HepG2 (cell line): ENCODE measurements at regions not wholly inside any gene's neighbourhood (a gene's known extent, or its start where the extent isn't known, plus 50 kb on each side); places are given as distances from the start of the nearest gene placed in this dataset.

Source experiments
- ATAC-seq: fragments of 200-7000 bp; cut with Tn5 transposase; 3 replicates; pipeline ENCODE4 v1.9.1; 2020; ENCODE audit warnings: mild to moderate bottlenecking, moderate library complexity
- BruUV-seq: library from RNA; stranded (reverse); fragments of 400-500 nt; replicated peaks from 2 replicates; lab custom pipeline; 2021; lab: Mats Ljungman, UMichigan
- CTCF ChIA-PET: fragments of 300-600 bp; formaldehyde crosslinking; extraction: SDS; loops from one replicate; lab custom pipeline; 2021; ENCODE audit warnings: low total read pairs, inconsistent platforms, low intra/inter-chr PET ratio; lab: Yijun Ruan, JAX
- POLR2A ChIA-PET: fragments of 350-600 bp; sonication (Branson Sonifier 250); formaldehyde crosslinking; loops from one replicate; lab custom pipeline; 2020; ENCODE audit warnings: antibody characterized with exemption, inconsistent platforms; lab: Yijun Ruan, JAX
- DNase-seq: peaks from one replicate; pipeline ENCODE4 v3.0.0-alpha.2; 2015; ENCODE audit warnings: low spot score
- FAIRE-seq: peaks from 3 replicates; lab custom pipeline; 2011; peaks lifted over from hg19 to GRCh38; lab: Jason Lieb, UNC
- H2AFZ ChIP-seq: one replicate; pipeline ENCODE4 v1.6.1; 2011; ENCODE audit warnings: low read length, inconsistent platforms
- H3K27ac ChIP-seq: fragments of 300-600 bp; 3 replicates; pipeline ENCODE4 v1.8.0; 2011; ENCODE audit warnings: mixed run types, mild to moderate bottlenecking, mixed read lengths, low read length, inconsistent platforms; ENCODE audit not compliant: insufficient read depth; ENCODE audit errors: extremely low read length
- H3K27me3 ChIP-seq, 2 experiments: fragments of 200-600 bp in 1 of 2; 2 replicates in 1 of 2; 3 replicates in 1 of 2; pipeline versions ENCODE4 v1.6.0 to v1.8.0; 2011; ENCODE audit warnings: low read length in 2 of 2, mild to moderate bottlenecking in 2 of 2, moderate library complexity in 2 of 2, inconsistent platforms in 1 of 2; ENCODE audit not compliant: insufficient read depth in 2 of 2, control insufficient read depth in 1 of 2
- H3K36me3 ChIP-seq, 2 experiments: fragments of 200-600 bp in 1 of 2; replicated peaks in 1 of 2; 2 replicates in 1 of 2; 3 replicates in 1 of 2; pipeline versions ENCODE4 v1.5.1 to v1.8.0; 2011; ENCODE audit warnings: low read length in 2 of 2, inconsistent platforms in 1 of 2; ENCODE audit not compliant: insufficient read depth in 2 of 2, control insufficient read depth in 1 of 2
- H3K4me1 ChIP-seq: 2 replicates; pipeline ENCODE4 v1.5.1; 2012; ENCODE audit warnings: low read length, inconsistent platforms; ENCODE audit not compliant: insufficient read depth
- H3K4me2 ChIP-seq: 2 replicates; pipeline ENCODE4 v1.6.0; 2011; ENCODE audit warnings: low read depth, low read length, inconsistent platforms
- H3K4me3 ChIP-seq, 3 experiments: fragments of 200-600 bp in 1 of 3; sonication (generic), shearing (Covaris generic) in 1 of 3; replicated peaks in 1 of 3; 2 replicates each; pipeline ENCODE4 v1.5.1; 2011 to 2016; ENCODE audit warnings: low read length in 3 of 3, inconsistent platforms in 2 of 3, low read depth in 2 of 3, mild to moderate bottlenecking in 2 of 3, control low read depth in 1 of 3, mixed read lengths in 1 of 3; ENCODE audit not compliant: insufficient read depth in 1 of 3
- H3K79me2 ChIP-seq: one replicate; pipeline ENCODE4 v1.6.1; 2011; ENCODE audit warnings: low read length, inconsistent platforms; ENCODE audit not compliant: insufficient read depth
- H3K9ac ChIP-seq: 2 replicates; pipeline ENCODE4 v1.6.0; 2011; ENCODE audit warnings: mild to moderate bottlenecking, low read depth, low read length, inconsistent platforms; ENCODE audit not compliant: insufficient read depth
- H3K9me3 ChIP-seq: 2 replicates; pipeline ENCODE4 v1.5.1; 2012; ENCODE audit warnings: mild to moderate bottlenecking, low read length
- H4K20me1 ChIP-seq: 2 replicates; pipeline ENCODE4 v1.6.0; 2011; ENCODE audit warnings: inconsistent platforms, mild to moderate bottlenecking, low read length, moderate library complexity; ENCODE audit not compliant: insufficient read depth
- ESRRA ChIP-seq: sonication (generic); formaldehyde crosslinking; IDR thresholded peaks from 2 replicates; pipeline ENCODE4 v1.5.1; 2020; ENCODE audit warnings: mild to moderate bottlenecking, low read depth, missing genetic modification reagents
- EZH2 ChIP-seq: conservative IDR thresholded peaks from 2 replicates; pipeline ENCODE4 v1.6.1; 2012; ENCODE audit warnings: mild to moderate bottlenecking, low read depth, low read length, moderate library complexity
- FOXJ3 ChIP-seq: sonication (generic); formaldehyde crosslinking; IDR thresholded peaks from 2 replicates; pipeline ENCODE4 v1.4.0; 2020; ENCODE audit warnings: missing genetic modification reagents, mild to moderate bottlenecking, borderline replicate concordance
- HOXA7 ChIP-seq: sonication (generic); formaldehyde crosslinking; IDR thresholded peaks from 2 replicates; pipeline ENCODE4 v1.8.1; 2022; ENCODE audit warnings: mild to moderate bottlenecking, missing genetic modification reagents, moderate library complexity
- MTF2 ChIP-seq: sonication (generic); formaldehyde crosslinking; IDR thresholded peaks from 2 replicates; pipeline ENCODE4 v1.5.0; 2020; ENCODE audit warnings: missing genetic modification reagents, borderline replicate concordance
- NAIF1 ChIP-seq: sonication (generic); formaldehyde crosslinking; IDR thresholded peaks from 2 replicates; pipeline ENCODE4 v1.5.0; 2020; ENCODE audit warnings: mild to moderate bottlenecking, missing genetic modification reagents, borderline replicate concordance
- SALL2 ChIP-seq: sonication (generic); formaldehyde crosslinking; IDR thresholded peaks from 2 replicates; pipeline ENCODE4 v1.8.1; 2023; ENCODE audit warnings: mild to moderate bottlenecking, missing genetic modification reagents, inconsistent platforms
- SMYD3 ChIP-seq: sonication (generic); formaldehyde crosslinking; IDR thresholded peaks from 2 replicates; pipeline ENCODE4 v1.8.1; 2023; ENCODE audit warnings: mild to moderate bottlenecking, missing genetic modification reagents
- ZNF263 ChIP-seq: sonication (generic); formaldehyde crosslinking; IDR thresholded peaks from 2 replicates; pipeline ENCODE4 v1.4.0; 2020; ENCODE audit warnings: missing genetic modification reagents
- ZNF766 ChIP-seq: sonication (generic); formaldehyde crosslinking; IDR thresholded peaks from 2 replicates; pipeline ENCODE4 v1.5.0; 2020; ENCODE audit warnings: missing genetic modification reagents, borderline replicate concordance
- ZSCAN31 ChIP-seq: sonication (generic); formaldehyde crosslinking; IDR thresholded peaks from 2 replicates; pipeline ENCODE4 v1.5.0; 2020; ENCODE audit warnings: low read depth, mild to moderate bottlenecking, missing genetic modification reagents
- WGBS: methylation state at CpG from one replicate; pipeline ENCODE4 v1.1.6; 2017; ENCODE audit warnings: low lambda C conversion rate; 5-methylcytosine and 5-hydroxymethylcytosine counted together
- in situ Hi-C: cut with HindIII; loops from 2 replicates; pipeline ENCODE4 v1.10.0; 2017; ENCODE audit warnings: low pct_unique_long_range_greater_than_20kb; ENCODE audit not compliant: extremely low pct_ligation_motif_present
- intact Hi-C: fragments of 100-400 bp; cut with micrococcal nuclease; formaldehyde crosslinking; loops from one replicate; pipeline ENCODE4 v1.10.0; 2022; ENCODE audit not compliant: unreplicated experiment
- TF ChIP-seq, protein P1 (sequence below): IDR thresholded peaks from 2 replicates; pipeline ENCODE4 v1.6.1; 2016; ENCODE audit warnings: missing genetic modification reagents, missing compliant biosample characterization
- TF ChIP-seq, protein P2 (sequence below): IDR thresholded peaks from 2 replicates; pipeline ENCODE4 v1.6.1; 2012; ENCODE audit warnings: low read depth, low read length, improper control_type of control experiment
- TF ChIP-seq, protein P3 (sequence below), 2 experiments: fragments of 450-650 bp in 1 of 2; sonication (generic) in 1 of 2; formaldehyde crosslinking; IDR thresholded peaks; 2 replicates each; pipeline versions ENCODE4 v1.5.0 to v1.8.0; 2020 to 2022; ENCODE audit warnings: mild to moderate bottlenecking in 1 of 2, missing genetic modification reagents in 1 of 2

DNA sequence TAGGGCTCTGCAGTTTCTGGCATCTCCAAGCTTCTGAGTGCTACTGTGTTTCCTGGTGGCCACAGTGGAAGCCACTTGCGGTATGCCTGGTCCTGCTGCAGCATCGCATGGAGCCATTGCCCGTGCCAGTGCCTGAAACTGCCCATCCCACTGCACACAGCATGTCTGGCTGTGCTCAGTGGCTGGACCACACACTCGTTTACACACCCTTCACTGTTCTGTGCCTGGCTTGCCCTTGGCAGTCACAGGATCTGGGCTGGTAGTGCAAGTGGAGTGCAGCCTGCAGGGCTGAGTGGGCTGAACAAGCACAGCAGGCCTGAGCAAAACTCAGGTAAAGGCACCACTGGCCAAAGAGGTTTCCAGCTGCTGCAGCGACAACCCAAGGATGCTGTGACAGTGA is 600.0 kb downstream of the SI start:
- ChIA-PET POLR2A (no interaction called here), CTCF (no interaction called here)
- in situ Hi-C loops = no loop called here
- Histone ChIP-seq H3K36me3 (no peaks in the 10 kb centered on the region), H4K20me1 (no peaks in the 10 kb centered on the region), H3K4me2 (no peak overlapping the region), H3K27me3 (no peaks in the 10 kb centered on the region), H3K9me3 (no peaks in the 10 kb centered on the region), H2AFZ (no peak overlapping the region), H3K4me1 (no peaks in the 10 kb centered on the region), H3K79me2 (no peaks in the 10 kb centered on the region), H3K27ac (no peak overlapping the region), H3K4me3 (no peak overlapping the region), H3K9ac (no peak overlapping the region)
- no TSS peak for BruUV-seq
- no CpG with 5 or more reads among the region's 5 CpGs for WGBS
- ATAC-seq = no peak
- no peak for DNase-seq
- no peak for FAIRE-seq
- intact Hi-C loops = no loop called here
- TF ChIP-seq, protein P1, sequence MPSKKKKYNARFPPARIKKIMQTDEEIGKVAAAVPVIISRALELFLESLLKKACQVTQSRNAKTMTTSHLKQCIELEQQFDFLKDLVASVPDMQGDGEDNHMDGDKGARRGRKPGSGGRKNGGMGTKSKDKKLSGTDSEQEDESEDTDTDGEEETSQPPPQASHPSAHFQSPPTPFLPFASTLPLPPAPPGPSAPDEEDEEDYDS (CRISPR knock-in tag) = no peak
- TF ChIP-seq ZSCAN31 (CRISPR knock-in tag) (no peak), SALL2 (CRISPR knock-in tag) (no peak), ESRRA (CRISPR knock-in tag) (no peak), NAIF1 (CRISPR knock-in tag) (no peak), FOXJ3 (no peak), HOXA7 (CRISPR knock-in tag) (no peak), ZNF766 (CRISPR knock-in tag) (no peak), SMYD3 (CRISPR knock-in tag) (no peak), ZNF263 (CRISPR knock-in tag) (no peak), MTF2 (no peak), EZH2 (no peak)
- TF ChIP-seq, protein P2, sequence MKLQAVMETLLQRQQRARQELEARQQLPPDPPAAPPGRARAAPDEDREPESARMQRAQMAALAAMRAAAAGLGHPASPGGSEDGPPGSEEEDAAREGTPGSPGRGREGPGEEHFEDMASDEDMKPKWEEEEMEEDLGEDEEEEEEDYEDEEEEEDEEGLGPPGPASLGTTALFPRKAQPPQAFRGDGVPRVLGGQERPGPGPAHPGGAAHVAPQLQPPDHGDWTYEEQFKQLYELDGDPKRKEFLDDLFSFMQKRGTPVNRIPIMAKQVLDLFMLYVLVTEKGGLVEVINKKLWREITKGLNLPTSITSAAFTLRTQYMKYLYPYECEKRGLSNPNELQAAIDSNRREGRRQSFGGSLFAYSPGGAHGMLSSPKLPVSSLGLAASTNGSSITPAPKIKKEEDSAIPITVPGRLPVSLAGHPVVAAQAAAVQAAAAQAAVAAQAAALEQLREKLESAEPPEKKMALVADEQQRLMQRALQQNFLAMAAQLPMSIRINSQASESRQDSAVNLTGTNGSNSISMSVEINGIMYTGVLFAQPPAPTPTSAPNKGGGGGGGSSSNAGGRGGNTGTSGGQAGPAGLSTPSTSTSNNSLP = no peak
- TF ChIP-seq, protein P3, sequence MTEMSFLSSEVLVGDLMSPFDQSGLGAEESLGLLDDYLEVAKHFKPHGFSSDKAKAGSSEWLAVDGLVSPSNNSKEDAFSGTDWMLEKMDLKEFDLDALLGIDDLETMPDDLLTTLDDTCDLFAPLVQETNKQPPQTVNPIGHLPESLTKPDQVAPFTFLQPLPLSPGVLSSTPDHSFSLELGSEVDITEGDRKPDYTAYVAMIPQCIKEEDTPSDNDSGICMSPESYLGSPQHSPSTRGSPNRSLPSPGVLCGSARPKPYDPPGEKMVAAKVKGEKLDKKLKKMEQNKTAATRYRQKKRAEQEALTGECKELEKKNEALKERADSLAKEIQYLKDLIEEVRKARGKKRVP (CRISPR knock-in tag; IDR thresholded peaks at IDR 0.05) = no peak
- TF ChIP-seq, all 625 proteins: peak for 0
